ENCODE measurements at regions not wholly inside any gene's neighbourhood (a gene's known extent, or its start where the extent isn't known, plus 50 kb on each side); places are given as distances from the start of the nearest gene placed in this dataset.

DNA sequence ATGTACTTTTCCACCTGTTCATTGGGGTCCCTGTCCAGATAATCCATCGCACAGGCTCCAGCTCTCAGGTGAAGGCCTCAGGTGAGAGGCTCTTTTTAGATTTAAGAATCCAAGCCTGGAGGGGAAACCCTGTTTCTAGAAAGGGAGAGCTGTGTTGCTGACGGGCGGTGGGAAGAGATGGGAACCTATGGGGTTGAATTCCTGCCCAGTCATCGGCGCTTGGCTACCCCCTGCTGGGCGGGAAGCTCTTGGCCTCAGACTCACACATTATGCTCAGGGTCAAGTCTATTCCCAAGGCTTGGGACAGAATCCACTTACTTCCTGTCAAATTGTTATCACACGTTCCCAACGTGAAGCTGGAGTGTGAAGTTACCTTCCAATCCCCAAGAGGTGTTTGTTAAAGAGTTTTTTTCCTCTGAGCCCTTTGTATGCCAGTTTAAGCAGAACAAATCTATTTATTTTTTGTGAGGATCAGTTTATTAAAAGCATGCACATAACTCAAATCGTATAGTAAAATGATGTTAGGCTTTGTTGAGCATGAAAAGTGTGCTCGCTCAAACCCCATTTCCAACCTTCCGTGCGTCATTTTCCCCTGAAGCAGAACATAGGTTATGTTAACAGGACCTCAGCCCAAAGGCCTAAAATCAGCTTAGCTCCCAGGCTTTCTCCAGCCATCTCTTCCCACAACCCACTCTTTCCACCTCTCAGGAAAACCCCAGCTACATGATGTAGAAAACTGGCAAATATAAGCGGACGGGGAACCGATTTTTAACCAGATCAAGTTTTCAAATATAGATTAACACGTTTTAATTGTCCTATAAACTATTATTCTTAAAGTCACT is 181.7 kb upstream of the ETAA1 start:
- TF ChIP-seq, protein P1, sequence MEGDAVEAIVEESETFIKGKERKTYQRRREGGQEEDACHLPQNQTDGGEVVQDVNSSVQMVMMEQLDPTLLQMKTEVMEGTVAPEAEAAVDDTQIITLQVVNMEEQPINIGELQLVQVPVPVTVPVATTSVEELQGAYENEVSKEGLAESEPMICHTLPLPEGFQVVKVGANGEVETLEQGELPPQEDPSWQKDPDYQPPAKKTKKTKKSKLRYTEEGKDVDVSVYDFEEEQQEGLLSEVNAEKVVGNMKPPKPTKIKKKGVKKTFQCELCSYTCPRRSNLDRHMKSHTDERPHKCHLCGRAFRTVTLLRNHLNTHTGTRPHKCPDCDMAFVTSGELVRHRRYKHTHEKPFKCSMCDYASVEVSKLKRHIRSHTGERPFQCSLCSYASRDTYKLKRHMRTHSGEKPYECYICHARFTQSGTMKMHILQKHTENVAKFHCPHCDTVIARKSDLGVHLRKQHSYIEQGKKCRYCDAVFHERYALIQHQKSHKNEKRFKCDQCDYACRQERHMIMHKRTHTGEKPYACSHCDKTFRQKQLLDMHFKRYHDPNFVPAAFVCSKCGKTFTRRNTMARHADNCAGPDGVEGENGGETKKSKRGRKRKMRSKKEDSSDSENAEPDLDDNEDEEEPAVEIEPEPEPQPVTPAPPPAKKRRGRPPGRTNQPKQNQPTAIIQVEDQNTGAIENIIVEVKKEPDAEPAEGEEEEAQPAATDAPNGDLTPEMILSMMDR (conservative IDR thresholded peaks at IDR 0.05) = peak; percentile 32; the same call in 1 of the 2 replicates
- TF ChIP-seq EZH2 (IDR thresholded peaks at IDR 0.05; ENCODE audit: low read depth) = no peak
